ENCODE measurements at regions not wholly inside any gene's neighbourhood (a gene's known extent, or its start where the extent isn't known, plus 50 kb on each side); places are given as distances from the start of the nearest gene placed in this dataset.
"Not testable (repeated sequence)": the region's sequence is repeated elsewhere in the genome, so short reads cannot be mapped to it uniquely, and the experiment has no call there.

DNA sequence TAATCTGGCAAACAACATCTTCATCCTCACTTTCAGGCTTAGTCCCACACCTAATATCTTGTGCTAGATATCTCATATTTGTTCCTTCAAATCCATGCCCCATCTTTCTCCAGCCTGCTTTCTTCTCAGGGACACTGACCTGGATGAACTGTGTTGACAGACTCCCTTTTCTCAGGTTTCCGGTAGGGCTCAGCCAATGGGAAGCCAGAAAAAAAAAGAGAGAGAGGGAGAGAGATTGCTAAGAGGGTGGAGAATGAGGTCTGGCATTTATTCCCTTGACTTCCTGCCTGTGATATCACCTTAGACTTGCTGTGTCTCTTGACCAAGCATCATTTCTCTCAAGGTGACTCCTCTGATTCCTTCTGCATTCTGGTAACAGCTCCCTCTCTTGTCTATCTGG lies 145.6 kb upstream of the ABI3BP start:
- no peak for DNase-seq (ENCODE audit: low spot score)

DNA sequence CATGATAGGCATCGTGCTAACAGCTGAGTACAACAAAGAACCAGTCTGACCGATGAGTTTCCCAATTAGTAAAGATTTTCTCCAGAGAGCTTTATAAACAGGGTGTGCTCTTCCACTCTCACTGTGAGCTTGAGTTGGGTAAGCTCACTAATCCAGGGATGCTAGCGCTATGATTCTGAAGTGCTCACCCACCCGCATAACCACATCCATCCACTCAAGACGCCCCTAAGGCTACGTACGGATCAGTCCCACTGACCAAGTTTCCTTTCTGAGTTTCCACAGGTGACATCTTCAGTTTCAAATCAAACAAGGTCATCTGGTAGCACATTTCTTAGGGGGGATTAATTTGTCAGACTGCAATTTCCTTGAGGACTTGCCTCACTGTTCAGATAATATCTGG lies 141.1 kb upstream of the ABI3BP start:
- DNase-seq (ENCODE audit: low spot score) = no peak

DNA sequence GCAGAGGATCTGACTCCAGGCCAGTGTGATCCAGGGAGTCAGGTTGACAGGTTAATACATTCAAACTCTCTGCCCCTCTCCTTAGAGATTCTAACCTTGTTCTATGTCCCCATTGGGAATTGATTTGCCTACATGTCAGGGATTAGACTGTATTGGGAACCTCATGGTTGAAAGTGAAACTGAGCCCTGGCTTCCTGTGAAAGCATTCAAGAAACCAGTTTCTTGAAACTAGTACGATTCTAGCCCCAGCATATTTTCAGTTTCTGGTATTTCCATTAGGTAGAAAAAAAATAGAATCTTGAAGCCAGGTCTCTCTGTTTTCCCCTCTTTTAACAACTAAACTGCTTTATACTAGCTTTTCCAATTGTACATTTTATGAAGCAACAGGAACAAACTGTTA lies 140.4 kb upstream of the ABI3BP start:
- no peak for DNase-seq (ENCODE audit: low spot score)

DNA sequence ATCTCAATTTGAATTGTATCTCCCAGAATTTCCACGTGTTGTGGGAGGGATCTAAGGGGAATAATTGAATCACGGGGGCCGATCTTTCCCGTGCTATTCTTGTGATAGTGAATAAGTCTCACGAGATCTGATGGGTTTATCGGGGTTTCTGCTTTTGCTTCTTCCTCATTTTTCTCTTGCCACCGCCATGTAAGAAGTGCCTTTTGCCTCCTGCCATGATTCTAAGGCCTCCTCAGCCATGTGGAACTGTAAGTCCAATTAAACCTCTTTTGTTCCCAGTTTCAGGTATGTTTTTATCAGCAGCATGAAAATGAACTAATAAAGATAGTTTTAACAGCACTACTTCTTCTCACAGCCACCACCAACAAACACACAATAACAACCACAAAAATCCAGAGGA lies 140.0 kb upstream of the ABI3BP start:
- not testable (repeated sequence) for DNase-seq (ENCODE audit: low spot score)

DNA sequence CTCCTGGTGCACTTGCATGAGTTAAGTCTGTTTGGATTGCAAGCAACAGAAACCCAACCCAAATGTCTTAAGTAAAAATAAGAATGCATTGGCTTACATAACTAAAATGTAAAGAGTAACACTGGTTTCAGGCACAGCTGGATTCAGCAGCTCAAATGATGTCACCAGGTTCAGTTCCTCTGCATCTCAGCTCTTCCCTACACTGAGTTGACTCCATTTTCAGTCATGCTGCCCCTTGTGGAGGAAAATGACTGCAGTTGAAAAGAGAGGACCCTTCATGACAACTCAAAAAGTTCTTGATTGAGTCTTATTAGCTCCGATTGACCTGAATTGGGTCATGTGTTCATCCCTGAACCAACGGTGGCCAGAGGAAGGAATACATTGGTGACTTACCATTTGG lies 138.5 kb upstream of the ABI3BP start:
- DNase-seq (ENCODE audit: low spot score) = no peak

DNA sequence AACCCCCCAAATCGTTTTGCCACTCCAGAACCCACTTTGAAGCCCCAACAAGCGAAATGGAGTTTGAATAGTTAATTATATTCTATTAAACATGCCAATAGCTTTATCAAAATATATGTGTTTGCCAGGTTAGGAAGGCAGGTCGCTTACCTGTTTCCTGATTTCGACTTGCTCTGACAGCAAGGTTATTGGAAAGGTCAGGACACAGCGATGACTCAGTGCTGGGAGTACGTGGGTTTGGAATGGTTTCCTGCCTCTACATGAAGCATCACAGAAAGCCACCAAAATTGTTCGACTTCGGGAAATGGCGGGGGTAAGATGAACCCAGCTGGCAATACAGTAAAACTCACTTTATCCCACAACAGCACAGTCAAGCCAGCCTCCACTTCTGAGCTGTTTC lies 135.6 kb upstream of the ABI3BP start:
- no peak for DNase-seq (ENCODE audit: low spot score)

DNA sequence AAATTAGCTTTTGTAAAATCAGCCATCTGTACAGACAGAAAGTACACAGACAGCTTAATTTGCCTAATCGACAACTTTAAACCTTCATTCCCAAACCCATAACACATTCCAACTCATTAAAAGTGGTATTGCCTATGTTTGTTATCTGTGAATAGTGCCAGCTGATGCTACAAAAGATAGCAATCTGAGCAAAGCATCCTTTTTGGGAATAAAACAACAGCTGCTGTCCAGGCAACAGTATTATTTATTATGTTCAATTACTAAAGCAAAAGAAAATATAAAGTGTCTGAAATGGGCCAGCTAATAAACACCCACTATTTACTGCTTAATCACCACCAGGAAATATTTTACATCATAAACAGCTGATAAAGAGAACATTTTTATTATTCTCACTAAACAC lies 134.8 kb upstream of the ABI3BP start:
- no peak for DNase-seq (ENCODE audit: low spot score)

DNA sequence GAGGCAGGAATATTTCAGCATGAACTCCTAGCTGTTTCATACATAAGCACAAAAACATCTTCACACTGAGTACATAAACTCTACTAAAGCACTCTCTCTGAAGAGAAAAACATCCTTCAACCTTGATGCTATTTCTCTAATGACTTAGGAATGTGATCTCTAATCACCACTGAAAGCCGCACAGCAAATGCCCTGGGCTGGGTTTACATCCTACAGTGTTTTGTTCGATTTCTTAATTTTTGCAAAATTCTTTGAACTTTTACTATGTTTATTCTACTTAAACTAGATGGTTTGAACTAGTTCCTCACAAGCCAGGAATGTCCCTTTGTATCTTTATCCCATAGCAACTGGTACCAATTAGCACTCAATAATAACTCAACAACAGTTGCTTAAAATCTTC lies 130.9 kb upstream of the ABI3BP start:
- DNase-seq (ENCODE audit: low spot score) = no peak

DNA sequence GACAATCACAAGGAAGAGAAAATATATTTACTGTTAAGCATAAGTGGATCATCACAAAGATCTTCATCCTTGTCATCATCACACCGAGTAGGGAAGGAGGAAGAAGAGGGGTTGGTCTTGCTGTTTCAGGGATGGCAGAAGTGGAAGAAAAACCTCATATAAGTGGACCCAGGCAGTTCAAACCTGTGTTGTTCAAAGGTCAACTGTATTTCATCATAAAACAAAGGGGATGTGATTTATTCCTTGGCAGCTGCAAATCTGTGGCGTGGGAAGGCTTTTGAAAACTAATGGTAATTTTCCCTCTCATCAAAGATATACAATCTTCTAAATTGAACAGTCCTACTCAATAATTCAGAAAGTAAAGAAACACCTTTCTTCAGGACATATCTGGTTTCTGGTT lies 129.9 kb upstream of the ABI3BP start:
- no peak for DNase-seq (ENCODE audit: low spot score)

DNA sequence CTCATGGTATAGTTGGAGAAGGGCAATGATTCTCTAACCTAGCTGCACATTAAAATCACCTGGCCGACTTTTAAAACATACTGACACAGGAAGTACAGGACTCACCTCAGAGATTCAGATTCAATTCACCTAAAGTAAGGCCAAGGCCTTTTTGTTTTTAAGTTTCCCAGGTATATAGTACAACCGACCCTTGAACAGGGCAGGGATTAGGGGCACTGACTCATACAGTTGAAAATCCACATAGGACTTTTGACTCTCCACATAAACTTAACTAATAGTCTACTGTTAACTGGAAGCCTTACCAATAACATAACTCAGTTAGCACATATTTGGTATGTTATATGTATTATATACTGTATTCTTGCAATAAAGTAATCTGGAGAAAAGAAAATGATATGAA lies 129.5 kb upstream of the ABI3BP start:
- DNase-seq (ENCODE audit: low spot score) = no peak

DNA sequence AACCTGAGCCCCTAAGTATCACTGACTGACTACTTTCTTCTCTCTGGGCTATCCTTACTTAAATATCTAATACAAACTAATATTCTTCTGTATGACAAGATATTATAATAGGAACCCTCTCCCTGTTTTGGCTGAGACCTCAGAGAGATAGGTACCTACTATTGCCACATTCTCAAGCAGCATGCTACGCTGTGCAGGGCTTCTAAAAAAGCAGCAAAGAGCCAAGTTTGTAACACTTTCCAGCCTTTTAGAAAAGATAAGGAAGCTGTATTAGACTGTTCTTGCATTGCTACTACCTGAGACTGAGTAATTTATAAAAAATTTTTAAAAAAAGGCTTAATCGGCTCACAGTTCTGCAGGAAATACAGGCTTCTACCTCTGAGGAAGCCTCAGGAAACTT lies 126.8 kb upstream of the ABI3BP start:
- no peak for DNase-seq (ENCODE audit: low spot score)

DNA sequence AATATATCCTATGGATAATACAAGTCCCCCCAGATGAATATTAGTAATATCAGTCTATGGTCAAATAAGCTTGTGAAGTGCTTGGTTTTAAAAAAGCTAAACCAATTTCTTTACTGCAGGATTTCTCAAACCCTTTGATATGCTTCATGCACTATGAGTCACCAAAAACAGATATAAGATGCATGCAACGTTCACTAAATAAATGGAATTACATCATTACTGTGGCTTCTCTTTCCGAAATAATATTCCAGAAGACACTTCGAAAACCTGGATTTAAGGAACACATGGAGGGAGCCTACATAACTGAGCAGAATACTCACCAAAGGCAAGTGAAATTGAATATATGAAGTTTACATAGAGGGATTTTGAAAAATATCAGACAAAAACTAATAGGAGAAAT lies 126.3 kb upstream of the ABI3BP start:
- DNase-seq (ENCODE audit: low spot score) = no peak

DNA sequence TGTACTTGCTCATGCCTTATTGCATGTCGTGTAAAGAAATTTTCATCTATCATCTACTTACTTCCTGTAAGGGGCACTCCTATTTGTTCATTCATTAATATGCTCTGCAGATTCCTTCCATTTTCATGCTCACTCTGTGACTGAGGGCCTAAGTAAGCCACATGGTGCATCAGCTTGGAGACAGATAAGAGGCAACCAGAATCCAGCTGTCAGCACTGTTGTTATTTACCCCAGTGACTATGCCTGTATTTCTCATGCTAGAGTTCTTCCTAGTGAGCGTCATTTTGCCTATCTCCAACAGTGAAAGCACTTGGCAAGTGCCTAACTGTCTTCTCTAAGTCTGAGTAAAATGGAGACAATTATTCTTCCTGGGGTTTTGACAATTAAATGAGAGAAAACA lies 124.8 kb upstream of the ABI3BP start:
- no peak for DNase-seq (ENCODE audit: low spot score)

DNA sequence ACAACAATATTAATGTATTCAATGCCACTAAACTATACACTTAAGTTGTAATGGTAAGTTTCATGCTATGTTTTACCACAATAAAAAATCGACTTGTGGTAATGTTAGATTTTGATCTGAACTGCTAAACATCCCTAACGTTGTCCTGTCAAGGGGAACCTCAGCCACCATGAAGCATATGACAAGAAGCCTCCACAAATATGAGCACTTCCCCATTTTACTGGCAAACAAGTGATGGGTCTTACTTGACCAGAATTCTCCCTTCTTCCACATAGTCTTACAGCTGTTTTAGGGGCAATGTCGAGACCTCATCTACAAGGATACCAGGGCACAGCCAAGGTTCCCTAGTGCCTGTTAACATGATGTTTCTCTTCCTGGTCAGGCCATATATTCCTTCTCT lies 124.2 kb upstream of the ABI3BP start:
- DNase-seq (ENCODE audit: low spot score) = no peak

DNA sequence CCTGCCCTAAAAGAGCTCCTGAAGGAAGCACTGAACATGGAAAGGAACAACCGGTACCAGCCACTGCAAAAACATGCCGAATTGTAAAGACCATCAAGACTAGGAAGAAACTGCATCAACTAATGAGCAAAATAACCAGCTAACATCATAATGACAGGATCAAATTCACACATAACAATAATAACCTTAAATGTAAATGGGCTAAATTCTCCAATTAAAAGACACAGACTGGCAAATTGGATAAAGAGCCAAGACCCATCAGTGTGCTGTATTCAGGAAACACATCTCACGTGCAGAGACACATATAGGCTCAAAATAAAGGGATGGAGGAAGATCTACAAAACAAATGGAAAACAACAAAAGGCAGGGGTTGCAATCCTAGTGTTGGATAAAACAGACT lies 117.1 kb upstream of the ABI3BP start:
- not testable (repeated sequence) for DNase-seq (ENCODE audit: low spot score)

DNA sequence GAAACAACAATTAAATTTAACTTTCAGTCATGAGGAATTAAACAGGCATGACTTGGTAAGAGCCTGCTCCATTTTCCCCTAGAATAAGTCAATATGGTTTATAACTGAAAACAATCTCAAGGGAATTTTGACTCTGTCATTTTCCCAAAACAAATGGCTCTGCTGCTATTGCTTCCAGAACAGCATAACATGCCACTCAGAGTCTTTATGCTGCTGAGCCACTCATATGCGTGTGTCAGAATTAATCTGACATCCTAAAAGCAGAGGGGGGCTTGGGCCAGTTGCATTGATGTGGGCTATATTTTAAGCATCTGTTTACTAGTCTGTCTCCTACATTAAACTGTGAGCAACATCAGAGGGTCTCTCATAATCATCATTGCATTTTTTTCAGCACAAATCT lies 111.1 kb upstream of the ABI3BP start:
- no peak for DNase-seq (ENCODE audit: low spot score)

DNA sequence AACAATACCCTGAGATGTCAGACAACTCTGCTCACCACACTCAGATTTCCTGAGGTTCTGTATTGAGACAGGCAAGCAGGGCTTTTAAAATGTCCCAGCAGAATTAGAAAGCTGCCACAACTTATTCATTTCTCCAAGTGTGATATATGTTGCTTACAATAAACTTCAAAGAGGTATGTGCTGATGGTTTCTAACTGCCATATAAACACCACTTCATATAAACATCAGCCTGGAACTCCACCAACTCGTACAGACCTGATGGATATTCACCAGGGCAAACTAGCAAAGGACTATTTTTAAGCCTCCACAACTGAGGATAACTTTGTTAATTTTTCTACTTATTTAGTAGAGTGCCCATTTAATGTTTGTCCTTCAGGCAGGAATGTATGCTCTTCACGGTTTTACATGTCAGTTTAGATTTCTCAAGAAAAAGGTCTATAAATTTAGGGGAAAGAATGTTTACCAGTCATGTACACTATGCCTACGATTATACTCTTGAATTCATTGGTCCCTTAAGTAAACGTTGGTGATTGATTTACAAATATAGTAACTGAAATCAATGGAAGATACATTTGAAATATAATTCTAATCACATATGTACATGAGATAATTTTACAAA lies 109.6 kb upstream of the ABI3BP start:
- DNase-seq (ENCODE audit: low spot score) = no peak

DNA sequence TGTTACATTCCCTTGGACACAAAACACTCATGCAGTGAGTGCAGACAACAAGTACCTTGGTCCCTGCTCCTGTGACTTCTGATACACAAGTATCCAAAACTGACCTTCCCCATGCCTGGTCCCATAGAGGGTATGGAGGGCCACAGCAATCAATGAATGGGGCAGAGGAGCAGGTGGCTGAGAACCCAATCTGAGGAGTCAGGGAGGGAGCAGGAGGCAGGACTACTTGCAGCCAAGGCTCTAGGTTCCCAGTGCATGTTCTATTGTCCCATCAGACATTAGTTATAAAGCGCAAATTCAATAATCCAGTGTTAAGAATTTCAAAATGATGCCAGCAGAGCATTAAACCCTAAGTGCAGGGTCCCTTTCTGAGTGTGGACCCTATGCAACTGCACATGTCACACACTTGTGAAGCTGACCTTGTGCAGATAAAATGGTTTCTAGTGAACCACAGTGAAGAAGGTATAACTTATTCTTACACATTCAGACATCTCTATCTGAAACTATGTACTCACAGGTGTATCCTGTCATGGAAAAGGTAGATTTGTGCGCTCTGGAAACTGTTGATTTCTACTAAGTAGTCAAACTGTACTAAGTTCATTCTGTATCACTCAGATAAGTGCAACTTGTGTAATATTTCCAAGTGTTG lies 107.3 kb upstream of the ABI3BP start:
- no peak for DNase-seq (ENCODE audit: low spot score)

DNA sequence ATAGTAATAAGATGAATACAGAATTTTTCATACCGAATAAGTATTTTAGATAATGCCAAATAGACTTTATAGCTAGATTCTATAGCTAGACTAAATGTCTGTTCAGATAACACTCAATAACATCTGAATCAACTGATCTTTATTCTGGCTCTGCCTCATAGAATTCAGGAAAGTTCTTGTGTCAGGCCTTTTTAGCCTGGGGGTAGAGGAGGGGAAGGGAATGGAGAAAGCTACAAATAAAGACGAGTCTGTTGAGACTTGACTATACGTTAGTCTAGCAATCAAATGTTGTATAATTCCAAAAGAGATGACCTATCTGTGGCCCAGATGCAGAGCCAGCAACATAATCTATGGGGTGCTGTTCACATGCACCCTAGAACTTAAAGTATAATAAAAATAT lies 106.6 kb upstream of the ABI3BP start:
- no peak for DNase-seq (ENCODE audit: low spot score)

DNA sequence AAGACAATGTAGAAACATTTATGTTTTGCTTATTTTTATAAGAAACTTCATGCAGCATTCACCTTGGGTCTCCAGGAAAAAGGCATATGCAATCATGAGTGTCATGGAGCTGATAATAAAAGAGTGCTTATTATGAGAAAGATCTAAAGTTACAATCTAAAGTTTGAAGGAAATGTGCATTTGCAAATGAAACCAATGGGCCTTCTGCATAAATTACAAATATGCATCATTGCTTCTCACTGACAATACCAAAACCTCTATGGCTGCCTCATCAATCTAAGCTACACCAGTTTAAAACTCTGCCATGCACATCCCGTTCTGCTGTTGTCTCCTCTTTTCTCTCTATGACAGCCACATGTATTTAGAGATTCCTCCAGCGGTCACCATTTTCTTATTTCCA lies 103.2 kb upstream of the ABI3BP start:
- DNase-seq (ENCODE audit: low spot score) = no peak

DNA sequence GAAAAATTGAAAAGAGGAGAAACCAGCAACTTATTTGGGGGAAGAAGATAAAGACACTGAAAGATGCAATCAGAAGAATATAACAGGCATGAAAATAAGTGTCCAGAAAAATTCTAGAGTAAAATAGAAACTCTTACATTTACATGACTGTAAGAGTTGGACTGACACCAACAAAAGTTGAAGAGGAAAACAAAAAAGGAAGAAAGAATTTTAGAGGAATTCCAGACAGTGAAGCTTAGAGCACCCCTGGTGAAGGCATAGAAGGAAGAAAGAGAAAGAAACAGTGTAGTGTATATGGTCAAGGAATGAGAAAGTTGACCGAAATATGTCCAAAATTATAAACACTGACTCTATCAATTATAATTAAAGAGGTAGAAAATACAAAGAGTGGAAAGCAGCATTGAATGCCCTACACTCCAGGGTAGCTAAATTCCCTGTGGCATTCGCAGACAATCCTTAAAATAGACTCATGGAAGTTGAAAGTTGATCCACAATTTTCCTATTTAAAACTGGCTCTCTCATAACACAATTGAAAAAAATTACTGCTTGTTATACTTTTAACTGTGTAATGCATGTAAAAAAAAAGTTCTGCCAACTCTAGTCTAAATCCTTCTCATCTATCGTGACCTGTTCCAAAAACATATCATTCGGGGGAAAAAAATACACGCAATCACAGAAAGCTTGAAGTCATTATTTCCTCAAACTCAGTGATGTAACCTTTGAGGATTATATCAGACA lies 102.6 kb upstream of the ABI3BP start:
- no peak for DNase-seq (ENCODE audit: low spot score)

DNA sequence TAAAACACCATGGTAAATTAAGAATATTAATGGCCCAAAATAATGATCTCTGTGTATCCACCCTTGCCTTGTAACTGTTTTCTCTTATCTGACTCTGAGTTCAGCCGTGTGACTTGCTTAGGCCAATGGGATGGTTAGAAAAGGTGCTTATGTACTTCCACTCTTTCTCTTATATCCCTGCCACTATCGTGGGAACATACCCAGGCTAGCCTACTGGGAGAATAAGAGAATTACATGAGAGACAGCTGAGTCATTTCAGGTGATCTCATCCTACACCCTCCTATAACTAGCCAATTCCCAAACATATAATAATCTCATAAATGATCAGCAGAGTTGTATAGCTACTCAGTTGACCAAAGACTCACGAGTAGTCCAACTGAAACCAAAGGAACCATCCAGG lies 98.3 kb upstream of the ABI3BP start:
- DNase-seq (ENCODE audit: low spot score) = no peak

DNA sequence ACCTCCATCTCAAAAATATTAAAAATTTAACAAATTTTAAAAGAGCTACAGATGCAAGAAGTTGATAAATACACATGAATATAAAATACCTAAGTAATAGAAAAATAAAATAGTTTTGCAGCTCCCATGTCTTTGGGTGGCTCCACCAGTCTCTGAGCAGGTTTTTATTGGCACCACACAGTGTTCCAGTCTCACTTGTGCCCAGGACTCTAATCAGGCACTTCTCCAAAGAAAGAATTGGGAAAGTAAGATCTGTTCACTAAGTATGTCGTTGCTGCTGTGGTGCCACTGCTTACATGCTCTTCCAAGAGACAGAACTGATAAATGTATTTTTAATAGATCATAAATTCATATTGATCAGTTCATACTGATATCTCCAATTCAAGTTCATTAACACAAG lies 92.5 kb upstream of the ABI3BP start:
- no peak for DNase-seq (ENCODE audit: low spot score)

DNA sequence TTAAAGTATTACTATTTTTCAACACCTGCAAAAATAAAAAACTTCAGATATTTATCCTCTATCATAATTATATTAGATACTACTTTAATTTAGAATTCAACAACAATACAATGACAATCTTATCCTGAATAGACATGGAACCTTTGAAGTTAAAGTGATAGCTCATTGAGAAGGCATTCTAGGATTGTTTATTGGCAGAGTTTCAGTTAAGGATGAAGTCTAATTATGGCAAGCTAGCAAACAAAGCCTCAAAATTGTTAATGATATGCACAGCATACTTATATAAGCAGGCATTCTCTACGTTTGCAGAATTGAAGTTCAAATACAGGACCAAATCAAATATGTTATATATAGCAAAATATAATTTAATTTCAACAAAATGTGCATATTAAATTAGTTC lies 91.2 kb upstream of the ABI3BP start:
- no peak for DNase-seq (ENCODE audit: low spot score)
